HEK293T (cell line): ENCODE measurements at regions not wholly inside any gene's neighbourhood (a gene's known extent, or its start where the extent isn't known, plus 50 kb on each side); places are given as distances from the start of the nearest gene placed in this dataset.

Source experiments
- ELF4 ChIP-seq: fragments of 450-650 bp; IDR thresholded peaks from 2 replicates; pipeline ENCODE4 v1.6.1; 2017; ENCODE audit warnings: antibody characterized with exemption
- FOXK2 ChIP-seq: fragments of 450-650 bp; IDR thresholded peaks from 2 replicates; pipeline ENCODE4 v1.6.1; 2016; ENCODE audit warnings: mild to moderate bottlenecking
- FOXM1 ChIP-seq: fragments of 450-650 bp; IDR thresholded peaks from 2 replicates; pipeline ENCODE4 v1.6.1; 2017; ENCODE audit warnings: mild to moderate bottlenecking, borderline replicate concordance
- NFRKB ChIP-seq: fragments of 450-650 bp; IDR thresholded peaks from 2 replicates; pipeline ENCODE4 v1.6.1; 2016; ENCODE audit warnings: mild to moderate bottlenecking, moderate library complexity
- PKNOX1 ChIP-seq: fragments of 450-650 bp; IDR thresholded peaks from 2 replicates; pipeline ENCODE4 v1.6.1; 2016
- SP1 ChIP-seq: fragments of 450-650 bp; IDR thresholded peaks from 2 replicates; pipeline ENCODE4 v1.6.1; 2017
- SUZ12 ChIP-seq: fragments of 450-650 bp; IDR thresholded peaks from 2 replicates; pipeline ENCODE4 v1.6.1; 2016; ENCODE audit warnings: mild to moderate bottlenecking
- TARDBP ChIP-seq: fragments of 450-650 bp; IDR thresholded peaks from 2 replicates; pipeline ENCODE4 v1.6.1; 2016
- ZNF384 ChIP-seq: fragments of 450-650 bp; IDR thresholded peaks from 2 replicates; pipeline ENCODE4 v1.6.1; 2016

GRCh38 chr3:98695796-98696195 is 67.3 kb upstream of the ST3GAL6 start:
- TF ChIP-seq FOXM1, result no peak
- TF ChIP-seq SUZ12, result no peak
- TF ChIP-seq PKNOX1, result no peak
- TF ChIP-seq TARDBP, result no peak
- TF ChIP-seq NFRKB, result no peak
- TF ChIP-seq SP1, result no peak
- TF ChIP-seq ZNF384, result no peak
- TF ChIP-seq ELF4, result no peak
- no peak for TF ChIP-seq FOXK2
